H1 (cell line): ENCODE measurements at regions not wholly inside any gene's neighbourhood (a gene's known extent, or its start where the extent isn't known, plus 50 kb on each side); places are given as distances from the start of the nearest gene placed in this dataset.

ENCODE experiments used
- CTCF ChIA-PET: fragments of 300-600 bp; sonication (Branson Sonifier 250); formaldehyde crosslinking; loops from one replicate; lab custom pipeline; 2021; ENCODE audit not compliant: partially characterized antibody; lab: Charles Lee
- POLR2A ChIA-PET: fragments of 300-600 bp; sonication (Branson Sonifier 250); formaldehyde crosslinking; loops from one replicate; lab custom pipeline; 2021; ENCODE audit warnings: inconsistent platforms; ENCODE audit not compliant: partially characterized antibody; lab: Charles Lee
- DNase-seq, 2 experiments: peaks; one replicate each; pipeline versions ENCODE4 v3.0.0 to v3.0.0-alpha.2; 2010 to 2022; ENCODE audit warnings: low spot score in 2 of 2, low read depth in 1 of 2, mixed read lengths in 1 of 2
- FAIRE-seq: peaks from 2 replicates; lab custom pipeline; 2011; peaks lifted over from hg19 to GRCh38; lab: Jason Lieb, UNC
- H2AFZ ChIP-seq: 2 replicates; pipeline ENCODE4 v1.8.1; 2012; ENCODE audit warnings: low read length, inconsistent platforms
- H2AK5ac ChIP-seq: 2 replicates; pipeline ENCODE4 v1.6.1; 2013; ENCODE audit warnings: low read depth, low read length
- H2BK120ac ChIP-seq: replicated peaks from 2 replicates; pipeline ENCODE3; 2013; ENCODE audit warnings: low read depth, low read length, inconsistent platforms
- H2BK12ac ChIP-seq: 2 replicates; pipeline ENCODE4 v1.6.1; 2013; ENCODE audit warnings: low read depth, low read length
- H2BK15ac ChIP-seq: 2 replicates; pipeline ENCODE4 v1.6.1; 2013; ENCODE audit warnings: low read length
- H2BK20ac ChIP-seq: 2 replicates; pipeline ENCODE4 v1.6.1; 2013; ENCODE audit warnings: low read length
- H2BK5ac ChIP-seq: 2 replicates; pipeline ENCODE4 v1.6.1; 2013; ENCODE audit warnings: low read depth, low read length
- H3K14ac ChIP-seq: 2 replicates; pipeline ENCODE4 v1.6.1; 2013; ENCODE audit warnings: inconsistent platforms; ENCODE audit not compliant: insufficient read length
- H3K18ac ChIP-seq: 2 replicates; pipeline ENCODE4 v1.6.1; 2013; ENCODE audit warnings: low read length; ENCODE audit errors: extremely low read depth
- H3K23ac ChIP-seq: 2 replicates; pipeline ENCODE4 v1.6.1; 2013; ENCODE audit warnings: inconsistent platforms; ENCODE audit not compliant: insufficient read length
- H3K23me2 ChIP-seq: 2 replicates; pipeline ENCODE4 v1.6.1; 2013; ENCODE audit warnings: low read depth, low read length
- H3K27ac ChIP-seq: 2 replicates; pipeline ENCODE4 v1.6.1; 2011; ENCODE audit warnings: low read depth, low read length, inconsistent platforms
- H3K27me3 ChIP-seq, 4 experiments: replicated peaks in 1 of 4; 1 replicate in 1 of 4; 2 replicates in 3 of 4; pipeline versions ENCODE4 v1.6.1 to v1.8.1; 2011 to 2013; ENCODE audit warnings: low read length in 3 of 4, mild to moderate bottlenecking in 3 of 4, inconsistent platforms in 2 of 4, mixed read lengths in 2 of 4, moderate library complexity in 1 of 4; ENCODE audit not compliant: control insufficient read depth in 3 of 4, insufficient read depth in 3 of 4; ENCODE audit errors: extremely low read depth in 1 of 4
- H3K36me3 ChIP-seq, 4 experiments: 2 replicates each; pipeline versions ENCODE4 v1.6.1 to v1.8.1; 2011 to 2013; ENCODE audit warnings: mild to moderate bottlenecking in 4 of 4, low read length in 3 of 4, moderate library complexity in 2 of 4, control low read depth in 1 of 4, inconsistent platforms in 1 of 4; ENCODE audit not compliant: insufficient read depth in 4 of 4, control insufficient read depth in 2 of 4
- H3K4ac ChIP-seq: replicated peaks from 2 replicates; pipeline ENCODE3; 2013; ENCODE audit warnings: low read length, low read depth, mixed read lengths, inconsistent platforms; ENCODE audit not compliant: insufficient read length
- H3K4me1 ChIP-seq, 4 experiments: replicated peaks in 1 of 4; 1 replicate in 1 of 4; 2 replicates in 3 of 4; pipeline versions ENCODE4 v1.6.1 to v1.8.1; 2011 to 2013; ENCODE audit warnings: low read length in 3 of 4, inconsistent platforms in 2 of 4, mixed read lengths in 1 of 4; ENCODE audit not compliant: insufficient read depth in 4 of 4, control insufficient read depth in 3 of 4
- H3K4me2 ChIP-seq, 2 experiments: 2 replicates each; pipeline versions ENCODE4 v1.6.1 to v1.8.1; 2011 to 2013; ENCODE audit warnings: low read depth in 2 of 2, low read length in 2 of 2, control low read depth in 1 of 2, inconsistent platforms in 1 of 2, mild to moderate bottlenecking in 1 of 2; ENCODE audit not compliant: insufficient read depth in 1 of 2
- H3K4me3 ChIP-seq, 4 experiments: fragments of 200-600, 300-600 bp in 1 of 4; sonication (generic), shearing (Covaris generic), sonication (Bioruptor Twin) in 1 of 4; 2 replicates each; pipeline versions ENCODE4 v1.5.1 to v1.8.1; 2011 to 2016; ENCODE audit warnings: low read length in 4 of 4, low read depth in 3 of 4, control low read depth in 2 of 4, inconsistent platforms in 2 of 4, mild to moderate bottlenecking in 2 of 4, mixed read lengths in 1 of 4, moderate library complexity in 1 of 4; ENCODE audit not compliant: insufficient read depth in 2 of 4; ENCODE audit errors: extremely low read depth in 1 of 4
- H3K56ac ChIP-seq: replicated peaks from 2 replicates; pipeline ENCODE3; 2013; ENCODE audit warnings: low read depth, mild to moderate bottlenecking, mixed read lengths, low read length, inconsistent platforms; ENCODE audit not compliant: insufficient read length
- H3K79me1 ChIP-seq: 2 replicates; pipeline ENCODE4 v1.6.1; 2013; ENCODE audit warnings: low read depth, low read length, control low read depth
- H3K79me2 ChIP-seq, 2 experiments: 2 replicates each; pipeline versions ENCODE4 v1.6.1 to v1.8.1; 2012 to 2013; ENCODE audit warnings: low read length in 2 of 2, mild to moderate bottlenecking in 2 of 2, inconsistent platforms in 1 of 2; ENCODE audit not compliant: insufficient read depth in 2 of 2, control insufficient read depth in 1 of 2
- H3K9ac ChIP-seq, 4 experiments: replicated peaks in 1 of 4; 1 replicate in 1 of 4; 2 replicates in 3 of 4; pipeline versions ENCODE4 v1.6.1 to v1.8.1; 2011 to 2013; ENCODE audit warnings: low read depth in 3 of 4, low read length in 3 of 4, control low read depth in 2 of 4, mild to moderate bottlenecking in 2 of 4, moderate library complexity in 2 of 4, inconsistent platforms in 1 of 4; ENCODE audit errors: extremely low read depth in 1 of 4
- H3K9me3 ChIP-seq, 2 experiments: 2 replicates each; pipeline versions ENCODE4 v1.6.1 to v1.8.1; 2012 to 2013; ENCODE audit warnings: mild to moderate bottlenecking in 2 of 2, moderate library complexity in 2 of 2, control low read depth in 1 of 2, inconsistent platforms in 1 of 2, low read depth in 1 of 2, low read length in 1 of 2, mixed read lengths in 1 of 2; ENCODE audit not compliant: insufficient read depth in 2 of 2
- H4K20me1 ChIP-seq, 2 experiments: replicated peaks in 1 of 2; 2 replicates each; pipeline versions ENCODE3 to v1.8.1; 2011 to 2013; ENCODE audit warnings: inconsistent platforms in 2 of 2, low read length in 2 of 2, mild to moderate bottlenecking in 1 of 2; ENCODE audit not compliant: insufficient read depth in 2 of 2, control insufficient read depth in 1 of 2
- H4K5ac ChIP-seq: 2 replicates; pipeline ENCODE4 v1.6.1; 2013; ENCODE audit warnings: low read length, low read depth, mixed read lengths, inconsistent platforms; ENCODE audit not compliant: insufficient read length
- H4K8ac ChIP-seq: 2 replicates; pipeline ENCODE4 v1.8.0; 2013; ENCODE audit warnings: mild to moderate bottlenecking, moderate library complexity, low read length, inconsistent platforms; ENCODE audit not compliant: insufficient read depth; ENCODE audit errors: extremely low read depth
- H4K91ac ChIP-seq: replicated peaks from 2 replicates; pipeline ENCODE3; 2013; ENCODE audit warnings: low read length, mixed read lengths, inconsistent platforms; ENCODE audit not compliant: insufficient read length
- CHD2 ChIP-seq: IDR thresholded peaks from 2 replicates; pipeline ENCODE4 v1.6.1; 2012; ENCODE audit warnings: low read length, improper control_type of control experiment
- GABPA ChIP-seq: IDR thresholded peaks from 2 replicates; pipeline ENCODE4 v1.6.1; 2011; ENCODE audit warnings: mild to moderate bottlenecking, low read length, moderate library complexity, borderline replicate concordance; ENCODE audit not compliant: insufficient read depth
- JUN ChIP-seq: IDR thresholded peaks from 2 replicates; pipeline ENCODE4 v1.6.1; 2011; ENCODE audit warnings: low read depth, mild to moderate bottlenecking, improper control_type of control experiment, low read length
- KDM1A ChIP-seq: fragments of 200-600, 300-600 bp; sonication (generic); IDR thresholded peaks from 2 replicates; pipeline ENCODE4 v1.7.1; 2016; ENCODE audit warnings: mild to moderate bottlenecking, low read length, borderline replicate concordance
- PHF8 ChIP-seq: fragments of 200-600 bp; sonication (generic); conservative IDR thresholded peaks from 2 replicates; pipeline ENCODE4 v1.7.1; 2012; ENCODE audit warnings: low read depth, mild to moderate bottlenecking, inconsistent platforms, low read length, moderate library complexity
- SIRT6 ChIP-seq: IDR thresholded peaks from one replicate; pipeline ENCODE4 v1.7.1; 2012; ENCODE audit warnings: low read length, inconsistent platforms
- TAF1 ChIP-seq: IDR thresholded peaks from 2 replicates; pipeline ENCODE4 v1.6.1; 2011; ENCODE audit warnings: mild to moderate bottlenecking, low read depth, low read length
- YY1 ChIP-seq: IDR thresholded peaks from 2 replicates; pipeline ENCODE4 v1.6.1; 2011; ENCODE audit warnings: low read depth, mild to moderate bottlenecking, low read length
- WGBS, 2 experiments: shearing (Covaris generic) in 1 of 2; methylation state at CpG; one replicate each; pipeline versions ENCODE4 v1.1.6 to v1.1.7; 2013 to 2015; ENCODE audit warnings: low lambda C conversion rate in 2 of 2, mixed read lengths in 2 of 2, inconsistent platforms in 1 of 2, low coverage in 1 of 2, missing lambda C conversion rate in 1 of 2; ENCODE audit not compliant: insufficient replicate concordance in 2 of 2, insufficient coverage in 1 of 2, insufficient read length in 1 of 2; ENCODE audit errors: extremely low coverage in 1 of 2, missing lambda C conversion rate in 1 of 2; 5-methylcytosine and 5-hydroxymethylcytosine counted together
- TF ChIP-seq, protein P1 (sequence below): IDR thresholded peaks from 2 replicates; pipeline ENCODE4 v1.6.1; 2012; ENCODE audit warnings: low read length, inconsistent platforms
- TF ChIP-seq, protein P2 (sequence below): IDR thresholded peaks from 2 replicates; pipeline ENCODE4 v1.6.1; 2012; ENCODE audit warnings: inconsistent platforms

DNA sequence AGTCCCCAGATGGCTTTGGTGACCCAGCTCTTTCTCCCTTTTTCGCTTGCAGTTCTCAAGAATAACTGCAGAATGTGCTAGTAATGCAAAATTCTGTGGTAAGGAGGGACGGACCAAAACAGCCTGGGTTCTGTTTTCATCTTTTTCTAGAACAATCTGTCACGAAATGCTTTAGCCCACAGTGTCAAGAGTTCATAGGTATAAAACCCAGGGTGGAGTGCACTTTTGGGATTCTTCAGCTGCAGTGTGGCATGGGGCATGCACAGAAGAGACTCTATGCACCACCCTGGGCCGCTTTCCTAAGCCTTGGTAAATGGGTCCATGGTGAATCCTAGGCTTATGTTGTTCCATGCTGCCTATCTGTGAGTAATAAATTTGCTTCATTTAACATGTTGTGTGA lies 1072.7 kb upstream of the GBE1 start (continued):
- TF ChIP-seq PHF8, result no peak
- TF ChIP-seq, all 59 proteins: peak for 0

DNA sequence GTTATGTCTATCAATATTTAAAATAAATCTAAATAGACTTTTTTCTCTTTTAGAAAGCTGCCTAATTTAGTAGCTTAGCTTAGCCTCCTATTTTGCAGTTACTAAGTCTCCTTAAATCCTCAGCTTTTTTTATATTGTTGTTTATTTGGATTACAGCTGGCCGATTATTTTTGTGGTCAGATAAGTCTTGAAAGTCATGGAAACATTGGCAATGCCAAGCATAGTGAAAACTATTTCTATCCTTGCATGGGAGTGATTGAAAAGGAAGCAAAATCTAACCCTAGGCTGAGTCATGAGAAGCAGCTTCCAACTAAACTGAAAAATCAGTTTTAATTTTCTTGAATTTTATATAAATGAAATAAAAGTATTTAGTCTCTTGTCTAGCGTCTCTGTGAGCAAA lies 1063.0 kb upstream of the GBE1 start:
- H2BK5ac ChIP-seq, result no peak overlapping the region
- H3K56ac ChIP-seq, result no peak overlapping the region
- no peak overlapping the region for H3K27ac ChIP-seq
- no peak overlapping the region for H3K14ac ChIP-seq
- no peaks in the 10 kb centered on the region for H4K20me1 ChIP-seq
- no peaks in the 10 kb centered on the region for H3K79me1 ChIP-seq
- H3K9me3 ChIP-seq, result no peaks in the 10 kb centered on the region
- no peak for FAIRE-seq
- H2AFZ ChIP-seq, result no peak overlapping the region
- no peak for DNase-seq
- H2BK12ac ChIP-seq, result no peak overlapping the region
- H4K5ac ChIP-seq, result no peak overlapping the region
- no peak overlapping the region for H3K4me2 ChIP-seq
- no peak overlapping the region for H4K8ac ChIP-seq
- no peaks in the 10 kb centered on the region for H3K4me1 ChIP-seq
- H3K18ac ChIP-seq, result no peak overlapping the region
- no peak overlapping the region for H2AK5ac ChIP-seq
- H2BK20ac ChIP-seq, result no peak overlapping the region
- no peak overlapping the region for H2BK120ac ChIP-seq
- H3K27me3 ChIP-seq, result no peaks in the 10 kb centered on the region
- H3K9ac ChIP-seq, result no peak overlapping the region
- no peaks in the 10 kb centered on the region for H3K36me3 ChIP-seq
- H3K4me3 ChIP-seq, result no peak overlapping the region
- no peak overlapping the region for H3K4ac ChIP-seq
- no peaks in the 10 kb centered on the region for H3K23me2 ChIP-seq
- H3K23ac ChIP-seq, result no peak overlapping the region
- no peaks in the 10 kb centered on the region for H3K79me2 ChIP-seq
- 90% methylated on average over 2 of the region's 2 CpGs; no CpG with 5 or more reads in 1 of the 2 experiments for WGBS, 2 experiments
- no peak overlapping the region for H2BK15ac ChIP-seq
- CTCF ChIA-PET, result no interaction called here
- POLR2A ChIA-PET, result interaction anchor here (0.6 kb wide), 1 partner anchor 26 kb away, joined by 3 read pairs; no protein-coding TSS in a partner anchor
- H4K91ac ChIP-seq, result no peak overlapping the region
- TF ChIP-seq KDM1A, result no peak
- TF ChIP-seq, protein P1, sequence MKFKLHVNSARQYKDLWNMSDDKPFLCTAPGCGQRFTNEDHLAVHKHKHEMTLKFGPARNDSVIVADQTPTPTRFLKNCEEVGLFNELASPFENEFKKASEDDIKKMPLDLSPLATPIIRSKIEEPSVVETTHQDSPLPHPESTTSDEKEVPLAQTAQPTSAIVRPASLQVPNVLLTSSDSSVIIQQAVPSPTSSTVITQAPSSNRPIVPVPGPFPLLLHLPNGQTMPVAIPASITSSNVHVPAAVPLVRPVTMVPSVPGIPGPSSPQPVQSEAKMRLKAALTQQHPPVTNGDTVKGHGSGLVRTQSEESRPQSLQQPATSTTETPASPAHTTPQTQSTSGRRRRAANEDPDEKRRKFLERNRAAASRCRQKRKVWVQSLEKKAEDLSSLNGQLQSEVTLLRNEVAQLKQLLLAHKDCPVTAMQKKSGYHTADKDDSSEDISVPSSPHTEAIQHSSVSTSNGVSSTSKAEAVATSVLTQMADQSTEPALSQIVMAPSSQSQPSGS, result no peak
- TF ChIP-seq YY1, result no peak
- no peak for TF ChIP-seq GABPA
- TF ChIP-seq, protein P2, sequence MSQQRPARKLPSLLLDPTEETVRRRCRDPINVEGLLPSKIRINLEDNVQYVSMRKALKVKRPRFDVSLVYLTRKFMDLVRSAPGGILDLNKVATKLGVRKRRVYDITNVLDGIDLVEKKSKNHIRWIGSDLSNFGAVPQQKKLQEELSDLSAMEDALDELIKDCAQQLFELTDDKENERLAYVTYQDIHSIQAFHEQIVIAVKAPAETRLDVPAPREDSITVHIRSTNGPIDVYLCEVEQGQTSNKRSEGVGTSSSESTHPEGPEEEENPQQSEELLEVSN, result no peak
- TF ChIP-seq JUN, result no peak
- no peak for TF ChIP-seq CHD2
- TF ChIP-seq SIRT6, result no peak
- no peak for TF ChIP-seq TAF1
- no peak for TF ChIP-seq PHF8
